ENCODE measurements at regions not wholly inside any gene's neighbourhood (a gene's known extent, or its start where the extent isn't known, plus 50 kb on each side); places are given as distances from the start of the nearest gene placed in this dataset.

- TF ChIP-seq GATA2 (IDR thresholded peaks at IDR 0.05; ENCODE audit: low read depth, low read length) = no peak
- TF ChIP-seq GATA3 (IDR thresholded peaks at IDR 0.05; ENCODE audit: low read depth, low read length) = no peak
These were observed 325.6 kb downstream of the TXNL1 start for GRCh38 chr18:56312551-56313335.

Data from SH-SY5Y (cell line).